Sigmoid colon (tissue), 6 donors: ENCODE measurements at regions not wholly inside any gene's neighbourhood (a gene's known extent, or its start where the extent isn't known, plus 50 kb on each side); places are given as distances from the start of the nearest gene placed in this dataset.

ENCODE experiments used
- DNase-seq: peaks from one replicate; pipeline ENCODE4 v3.0.0-alpha.2; 2019
- H3K27ac ChIP-seq, 4 donors: fragments of 200-600 bp; sonication (generic); one replicate each; pipeline ENCODE4 v1.5.1; 2016 to 2019; ENCODE audit warnings: mild to moderate bottlenecking in 1 of 4
- H3K27me3 ChIP-seq, 3 donors: fragments of 200-600 bp; sonication (generic); one replicate each; pipeline ENCODE4 v1.5.1; 2019; ENCODE audit warnings: mild to moderate bottlenecking in 1 of 3
- H3K36me3 ChIP-seq, 4 donors: fragments of 200-600 bp; sonication (generic); one replicate each; pipeline ENCODE4 v1.5.1; 2016 to 2019
- H3K4me1 ChIP-seq, 4 donors: fragments of 200-600 bp; sonication (generic); one replicate each; pipeline ENCODE4 v1.5.1; 2017 to 2019
- H3K4me3 ChIP-seq, 4 donors: fragments of 200-600 bp; sonication (generic); one replicate each; pipeline ENCODE4 v1.5.1; 2017 to 2019; ENCODE audit warnings: mild to moderate bottlenecking in 2 of 4, moderate library complexity in 1 of 4
- H3K9me3 ChIP-seq, 4 donors: fragments of 200-600 bp in 3 of 4; sonication (generic) in 3 of 4; one replicate each; pipeline versions ENCODE4 v1.5.1 to v1.6.1; 2013 to 2019
- CTCF ChIP-seq, 4 experiments: fragments of 450-650 bp in 3 of 4; fragments of 200-600 bp in 1 of 4; IDR thresholded peaks; one replicate each; pipeline ENCODE4 v1.5.1; 2016 to 2019; ENCODE audit warnings: antibody characterized with exemption in 4 of 4, mild to moderate bottlenecking in 3 of 4, moderate library complexity in 2 of 4
- EP300 ChIP-seq, 4 donors: sonication (generic); formaldehyde crosslinking; IDR thresholded peaks; one replicate each; pipeline ENCODE4 v1.6.1; 2017; ENCODE audit warnings: antibody characterized with exemption in 4 of 4
- POLR2A ChIP-seq, 2 donors: fragments of 450-650 bp; IDR thresholded peaks; one replicate each; pipeline ENCODE4 v1.6.1; 2016; ENCODE audit warnings: antibody characterized with exemption in 2 of 2, mild to moderate bottlenecking in 2 of 2, moderate library complexity in 2 of 2
- POLR2AphosphoS5 ChIP-seq, 4 donors: sonication (generic); formaldehyde crosslinking; IDR thresholded peaks; one replicate each; pipeline ENCODE4 v1.6.1; 2017; ENCODE audit warnings: antibody characterized with exemption in 4 of 4
- WGBS, 2 donors: extraction: QIAGEN DNeasy Blood & Tissue Kit; methylation state at CpG; one replicate each; pipeline ENCODE4 v1.1.7; 2013; 5-methylcytosine and 5-hydroxymethylcytosine counted together
- intact Hi-C: fragments of 100-400 bp; cut with DNase I; formaldehyde crosslinking; loops from one replicate; pipeline ENCODE4 v1.15.1; 2023
- donor health status: healthy with polysubstance abuse.
- donor health status: healthy.

GRCh38 chr1:25068316-25068715, 138.2 kb upstream of the RUNX3 start:
- WGBS, 2 donors = 93 to 95% methylated on average over 6 of the region's 6 CpGs
- Histone ChIP-seq H3K27ac (no peak overlapping the region), H3K4me3 (no peak overlapping the region), H3K27me3 (no peaks in the 10 kb centered on the region), H3K36me3 (no peaks in the 10 kb centered on the region), H3K9me3 (no peaks in the 10 kb centered on the region), H3K4me1 (peaks cover 0 to 4% (median 0%) of the 10 kb centered on the region in 4 donors)
- intact Hi-C loops = no loop called here
- DNase-seq = no peak
- no peak for TF ChIP-seq POLR2A (IDR thresholded peaks at IDR 0.05)
- TF ChIP-seq CTCF (IDR thresholded peaks at IDR 0.05) = no peak
- no peak for TF ChIP-seq POLR2AphosphoS5 (IDR thresholded peaks at IDR 0.05)
- no peak for TF ChIP-seq EP300 (IDR thresholded peaks at IDR 0.05)

GRCh38 chr1:25067518-25068251, 137.6 kb upstream of the RUNX3 start:
- TF ChIP-seq POLR2A (IDR thresholded peaks at IDR 0.05) = no peak
- TF ChIP-seq EP300 (IDR thresholded peaks at IDR 0.05) = no peak
- no peak for TF ChIP-seq CTCF (IDR thresholded peaks at IDR 0.05)
- TF ChIP-seq POLR2AphosphoS5 (IDR thresholded peaks at IDR 0.05) = no peak
- peak; percentile 43 for DNase-seq
- Histone ChIP-seq H3K27ac (no peak overlapping the region), H3K4me3 (no peak overlapping the region), H3K9me3 (no peaks in the 10 kb centered on the region), H3K36me3 (no peaks in the 10 kb centered on the region), H3K27me3 (no peaks in the 10 kb centered on the region), H3K4me1 (peaks cover 0 to 4% (median 0%) of the 10 kb centered on the region in 4 donors)
- intact Hi-C loops = no loop called here
- 83 to 92% methylated on average over 9 of the region's 9 CpGs for WGBS, 2 donors

GRCh38 chr1:25066731-25067517, 136.8 kb upstream of the RUNX3 start:
- Histone ChIP-seq H3K4me3 (no peak overlapping the region), H3K27me3 (no peaks in the 10 kb centered on the region), H3K9me3 (no peaks in the 10 kb centered on the region), H3K27ac (no peak overlapping the region), H3K4me1 (peaks cover 0 to 4% (median 0%) of the 10 kb centered on the region in 4 donors), H3K36me3 (no peaks in the 10 kb centered on the region)
- DNase-seq = no peak
- WGBS, 2 donors = 61 to 80% methylated on average over 12 of the region's 12 CpGs
- intact Hi-C loops = no loop called here
- TF ChIP-seq CTCF (IDR thresholded peaks at IDR 0.05) = no peak
- no peak for TF ChIP-seq POLR2AphosphoS5 (IDR thresholded peaks at IDR 0.05)
- no peak for TF ChIP-seq POLR2A (IDR thresholded peaks at IDR 0.05)
- TF ChIP-seq EP300 (IDR thresholded peaks at IDR 0.05) = no peak

- Histone ChIP-seq H3K9me3 (no peaks in the 10 kb centered on the region), H3K4me1 (peaks cover 0 to 4% (median 0%) of the 10 kb centered on the region in 4 donors), H3K27me3 (no peaks in the 10 kb centered on the region), H3K27ac (no peak overlapping the region), H3K36me3 (no peaks in the 10 kb centered on the region), H3K4me3 (no peak overlapping the region)
- TF ChIP-seq EP300 (IDR thresholded peaks at IDR 0.05) = no peak
- TF ChIP-seq POLR2AphosphoS5 (IDR thresholded peaks at IDR 0.05) = no peak
- no peak for TF ChIP-seq CTCF (IDR thresholded peaks at IDR 0.05)
- no peak for TF ChIP-seq POLR2A (IDR thresholded peaks at IDR 0.05)
- DNase-seq = no peak
- intact Hi-C loops = no loop called here
- WGBS, 2 donors = 14 to 52% methylated on average over 8 of the region's 8 CpGs
Observed at GRCh38 chr1:25066256-25066655, 136.2 kb upstream of the RUNX3 start.
